Osteoblast (primary cell): ENCODE measurements at regions not wholly inside any gene's neighbourhood (a gene's known extent, or its start where the extent isn't known, plus 50 kb on each side); places are given as distances from the start of the nearest gene placed in this dataset.
A peak's percentile ranks its signal among the peaks of the same experiment; 100 is the strongest.

ENCODE experiments used
- DNase-seq: peaks from one replicate; pipeline ENCODE4 v3.0.0; 2011; ENCODE audit warnings: low spot score, mixed read lengths; ENCODE audit not compliant: insufficient read length; ENCODE audit errors: missing footprints
- H2AFZ ChIP-seq: 2 replicates; pipeline ENCODE4 v1.6.0; 2011; ENCODE audit warnings: mild to moderate bottlenecking, low read length
- H3K27ac ChIP-seq: 2 replicates; pipeline ENCODE4 v1.5.1; 2011; ENCODE audit warnings: mild to moderate bottlenecking, low read depth, low read length, moderate library complexity
- H3K27me3 ChIP-seq: 2 replicates; pipeline ENCODE4 v1.6.0; 2012; ENCODE audit warnings: mild to moderate bottlenecking, control low read depth, inconsistent platforms, low read length, moderate library complexity; ENCODE audit not compliant: insufficient read depth
- H3K36me3 ChIP-seq: 2 replicates; pipeline ENCODE4 v1.5.1; 2011; ENCODE audit warnings: mild to moderate bottlenecking, low read length, control low read depth, moderate library complexity; ENCODE audit not compliant: insufficient read depth
- H3K4me1 ChIP-seq: 2 replicates; pipeline ENCODE4 v1.5.1; 2011; ENCODE audit warnings: mild to moderate bottlenecking, low read length, control low read depth, moderate library complexity; ENCODE audit not compliant: insufficient read depth
- H3K4me2 ChIP-seq: 2 replicates; pipeline ENCODE4 v1.6.0; 2011; ENCODE audit warnings: mild to moderate bottlenecking, low read length; ENCODE audit not compliant: insufficient read depth
- H3K4me3 ChIP-seq: fragments of 200-600 bp; sonication (generic); 3 replicates; pipeline ENCODE4 v1.5.1; 2012; ENCODE audit warnings: mild to moderate bottlenecking, low read length, inconsistent platforms; ENCODE audit not compliant: insufficient read depth
- H3K79me2 ChIP-seq: 2 replicates; pipeline ENCODE4 v1.6.0; 2012; ENCODE audit warnings: mild to moderate bottlenecking, low read length, control low read depth, inconsistent platforms; ENCODE audit not compliant: insufficient read depth
- H3K9me3 ChIP-seq: 2 replicates; pipeline ENCODE4 v1.5.1; 2011; ENCODE audit warnings: low read depth, low read length, control low read depth
- H4K20me1 ChIP-seq: 2 replicates; pipeline ENCODE4 v1.6.0; 2012; ENCODE audit warnings: mild to moderate bottlenecking, low read length, control low read depth; ENCODE audit not compliant: insufficient read depth
- TF ChIP-seq, protein P1 (sequence below): IDR thresholded peaks from 2 replicates; pipeline ENCODE4 v1.5.1; 2011; ENCODE audit warnings: mild to moderate bottlenecking, low read depth, low read length, moderate library complexity; ENCODE audit errors: extremely low read depth

DNA sequence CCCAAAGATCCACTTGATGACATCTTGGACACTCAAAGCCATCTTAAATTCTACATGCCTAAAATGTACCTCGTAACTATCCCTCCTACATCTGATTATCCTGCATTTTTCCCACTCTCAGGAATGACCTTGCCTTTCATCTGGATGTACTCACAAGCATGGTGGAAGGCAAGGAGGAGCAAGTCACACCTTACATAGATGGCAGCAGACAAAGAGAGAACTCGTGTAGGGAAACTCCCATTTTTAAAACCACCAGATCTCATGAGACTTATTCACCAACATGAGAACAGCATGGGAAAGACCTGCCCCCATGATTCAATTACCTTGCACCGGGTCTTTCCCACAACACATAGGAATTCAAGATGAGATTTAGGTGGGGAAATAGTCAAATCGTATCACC lies 616.0 kb downstream of the MCTP2 start:
- no peak overlapping the region for H2AFZ ChIP-seq
- no peaks in the 10 kb centered on the region for H3K27me3 ChIP-seq
- H4K20me1 ChIP-seq, result no peaks in the 10 kb centered on the region
- TF ChIP-seq, protein P1, sequence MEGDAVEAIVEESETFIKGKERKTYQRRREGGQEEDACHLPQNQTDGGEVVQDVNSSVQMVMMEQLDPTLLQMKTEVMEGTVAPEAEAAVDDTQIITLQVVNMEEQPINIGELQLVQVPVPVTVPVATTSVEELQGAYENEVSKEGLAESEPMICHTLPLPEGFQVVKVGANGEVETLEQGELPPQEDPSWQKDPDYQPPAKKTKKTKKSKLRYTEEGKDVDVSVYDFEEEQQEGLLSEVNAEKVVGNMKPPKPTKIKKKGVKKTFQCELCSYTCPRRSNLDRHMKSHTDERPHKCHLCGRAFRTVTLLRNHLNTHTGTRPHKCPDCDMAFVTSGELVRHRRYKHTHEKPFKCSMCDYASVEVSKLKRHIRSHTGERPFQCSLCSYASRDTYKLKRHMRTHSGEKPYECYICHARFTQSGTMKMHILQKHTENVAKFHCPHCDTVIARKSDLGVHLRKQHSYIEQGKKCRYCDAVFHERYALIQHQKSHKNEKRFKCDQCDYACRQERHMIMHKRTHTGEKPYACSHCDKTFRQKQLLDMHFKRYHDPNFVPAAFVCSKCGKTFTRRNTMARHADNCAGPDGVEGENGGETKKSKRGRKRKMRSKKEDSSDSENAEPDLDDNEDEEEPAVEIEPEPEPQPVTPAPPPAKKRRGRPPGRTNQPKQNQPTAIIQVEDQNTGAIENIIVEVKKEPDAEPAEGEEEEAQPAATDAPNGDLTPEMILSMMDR, result no peak
- DNase-seq, result no peak
- H3K79me2 ChIP-seq, result no peaks in the 10 kb centered on the region
- no peaks in the 10 kb centered on the region for H3K36me3 ChIP-seq
- no peak overlapping the region for H3K4me3 ChIP-seq
- H3K4me2 ChIP-seq, result no peak overlapping the region
- H3K9me3 ChIP-seq, result no peaks in the 10 kb centered on the region
- H3K4me1 ChIP-seq, result no peaks in the 10 kb centered on the region
- no peak overlapping the region for H3K27ac ChIP-seq

DNA sequence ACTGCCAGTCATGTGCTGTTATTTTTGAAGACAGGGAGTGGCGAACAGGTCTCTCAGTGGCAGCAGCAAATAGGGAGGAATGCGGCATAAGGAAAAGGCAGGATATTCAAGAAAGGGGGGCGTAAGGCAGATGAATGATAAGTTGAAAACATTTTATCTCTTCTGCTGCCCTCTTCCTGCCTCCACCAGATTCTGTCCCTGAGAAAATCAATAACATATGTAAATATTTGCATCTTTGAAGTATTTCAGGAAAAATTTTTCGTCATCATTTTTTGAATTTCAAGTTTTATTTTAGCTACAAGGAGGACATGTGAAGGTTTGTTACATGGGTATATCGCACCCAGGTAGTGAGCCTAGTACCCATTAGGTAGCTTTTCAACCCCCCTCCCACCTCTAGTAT lies 616.7 kb downstream of the MCTP2 start:
- no peaks in the 10 kb centered on the region for H3K9me3 ChIP-seq
- no peak overlapping the region for H2AFZ ChIP-seq
- TF ChIP-seq, protein P1, result no peak
- no peak overlapping the region for H3K4me3 ChIP-seq
- no peaks in the 10 kb centered on the region for H4K20me1 ChIP-seq
- H3K4me1 ChIP-seq, result no peaks in the 10 kb centered on the region
- H3K27ac ChIP-seq, result no peak overlapping the region
- no peak overlapping the region for H3K4me2 ChIP-seq
- no peaks in the 10 kb centered on the region for H3K27me3 ChIP-seq
- DNase-seq, result no peak
- H3K79me2 ChIP-seq, result no peaks in the 10 kb centered on the region
- H3K36me3 ChIP-seq, result no peaks in the 10 kb centered on the region

DNA sequence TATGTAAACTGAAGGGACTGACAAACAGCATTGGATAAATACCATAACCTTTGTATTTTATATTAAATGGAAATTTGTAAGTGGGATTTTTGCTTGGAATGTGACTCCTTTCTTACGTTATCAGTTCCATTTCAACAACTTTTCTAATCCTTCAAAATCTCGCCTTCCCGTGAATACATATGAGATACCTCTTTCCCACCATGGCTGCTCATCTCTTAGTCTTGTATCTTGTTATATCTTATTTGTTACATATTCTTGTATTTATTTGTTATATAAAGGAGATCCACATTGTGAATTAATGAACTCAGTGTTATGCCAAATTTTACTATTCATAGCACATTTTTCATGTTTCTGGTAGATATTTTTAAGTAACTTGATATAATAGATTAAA lies 623.7 kb downstream of the MCTP2 start:
- Histone ChIP-seq H3K4me1 (no peaks in the 10 kb centered on the region), H3K79me2 (no peaks in the 10 kb centered on the region), H3K4me3 (no peak overlapping the region), H2AFZ (no peak overlapping the region), H3K9me3 (no peaks in the 10 kb centered on the region), H3K36me3 (no peaks in the 10 kb centered on the region), H3K4me2 (no peak overlapping the region), H3K27ac (no peak overlapping the region), H3K27me3 (no peaks in the 10 kb centered on the region), H4K20me1 (no peaks in the 10 kb centered on the region)
- DNase-seq, result peak; percentile 68
- TF ChIP-seq, protein P1, result no peak

DNA sequence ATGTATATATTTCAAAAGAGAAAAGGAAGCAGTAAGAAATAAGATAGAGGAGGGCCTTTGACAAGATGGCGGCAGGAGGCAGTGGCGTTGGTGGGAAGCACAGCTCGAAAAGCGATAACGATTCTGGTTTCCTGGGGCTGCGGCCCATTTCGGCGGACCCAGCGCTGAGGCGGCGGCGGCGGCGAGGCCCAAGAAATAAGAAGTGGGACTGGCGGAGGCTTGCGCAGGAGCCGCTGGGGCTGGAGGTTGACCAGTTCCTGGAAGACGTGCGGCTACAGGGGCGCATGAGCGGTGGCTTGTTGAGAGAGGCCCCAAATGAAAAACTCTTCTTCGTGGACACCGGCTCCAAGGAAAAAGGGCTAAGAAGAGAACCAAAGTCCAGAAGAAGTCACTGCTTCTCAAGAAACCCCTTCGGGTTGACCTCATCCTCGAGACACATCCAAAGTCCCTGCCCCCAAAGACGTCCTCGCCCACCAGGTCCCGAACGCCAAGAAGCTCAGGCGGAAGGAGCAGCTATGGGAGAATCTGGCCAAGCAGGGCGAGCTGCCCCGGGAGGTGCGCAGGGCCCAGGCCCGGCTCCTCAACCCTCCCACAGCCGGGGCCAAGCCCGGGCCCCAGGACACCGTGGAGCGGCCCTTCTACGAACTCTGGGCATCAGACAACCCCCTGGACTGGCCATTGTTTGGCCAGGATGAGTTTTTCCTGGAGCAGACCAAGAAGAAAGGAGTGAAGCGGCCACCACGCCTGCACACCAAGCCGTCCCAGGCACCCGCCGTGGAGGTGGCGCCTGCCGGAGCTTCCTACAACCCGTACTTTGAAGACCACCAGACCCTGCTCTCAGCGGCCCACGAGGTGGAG lies 624.3 kb downstream of the MCTP2 start:
- H2AFZ ChIP-seq, result no peak overlapping the region
- H3K4me3 ChIP-seq, result no peak overlapping the region
- no peaks in the 10 kb centered on the region for H3K36me3 ChIP-seq
- H4K20me1 ChIP-seq, result no peaks in the 10 kb centered on the region
- H3K4me1 ChIP-seq, result no peaks in the 10 kb centered on the region
- no peaks in the 10 kb centered on the region for H3K79me2 ChIP-seq
- H3K4me2 ChIP-seq, result no peak overlapping the region
- H3K9me3 ChIP-seq, result no peaks in the 10 kb centered on the region
- DNase-seq, result no peak
- no peaks in the 10 kb centered on the region for H3K27me3 ChIP-seq
- H3K27ac ChIP-seq, result no peak overlapping the region
- TF ChIP-seq, protein P1, result no peak
